ENCODE measurements at regions not wholly inside any gene's neighbourhood (a gene's known extent, or its start where the extent isn't known, plus 50 kb on each side); places are given as distances from the start of the nearest gene placed in this dataset.
"Not testable (repeated sequence)": the region's sequence is repeated elsewhere in the genome, so short reads cannot be mapped to it uniquely, and the experiment has no call there.

- TF ChIP-seq CTCF (IDR thresholded peaks at IDR 0.05; ENCODE audit: insufficient read depth, low read length, poor library complexity, severe bottlenecking); EZH2phosphoT487 (conservative IDR thresholded peaks at IDR 0.05; ENCODE audit: low read length): not testable (repeated sequence)
Measured at GRCh38 chr13:111672198-111672597, 351.8 kb downstream of the TEX29 start.
